22Rv1 (cell line): ENCODE measurements at regions not wholly inside any gene's neighbourhood (a gene's known extent, or its start where the extent isn't known, plus 50 kb on each side); places are given as distances from the start of the nearest gene placed in this dataset.

Experiments used
- CTCF ChIP-seq: fragments of 450-650 bp; IDR thresholded peaks from 2 replicates; pipeline ENCODE4 v1.5.1; 2017; ENCODE audit warnings: mild to moderate bottlenecking
- ZFX ChIP-seq: fragments of 450-650 bp; IDR thresholded peaks from 2 replicates; pipeline ENCODE4 v1.6.1; 2017; ENCODE audit warnings: antibody characterized with exemption, borderline replicate concordance

GRCh38 chr12:19927661-19928060 lies 440.7 kb upstream of the PDE3A start:
- TF ChIP-seq CTCF (no peak), ZFX (no peak)
